ENCODE measurements at regions not wholly inside any gene's neighbourhood (a gene's known extent, or its start where the extent isn't known, plus 50 kb on each side); places are given as distances from the start of the nearest gene placed in this dataset.

DNA sequence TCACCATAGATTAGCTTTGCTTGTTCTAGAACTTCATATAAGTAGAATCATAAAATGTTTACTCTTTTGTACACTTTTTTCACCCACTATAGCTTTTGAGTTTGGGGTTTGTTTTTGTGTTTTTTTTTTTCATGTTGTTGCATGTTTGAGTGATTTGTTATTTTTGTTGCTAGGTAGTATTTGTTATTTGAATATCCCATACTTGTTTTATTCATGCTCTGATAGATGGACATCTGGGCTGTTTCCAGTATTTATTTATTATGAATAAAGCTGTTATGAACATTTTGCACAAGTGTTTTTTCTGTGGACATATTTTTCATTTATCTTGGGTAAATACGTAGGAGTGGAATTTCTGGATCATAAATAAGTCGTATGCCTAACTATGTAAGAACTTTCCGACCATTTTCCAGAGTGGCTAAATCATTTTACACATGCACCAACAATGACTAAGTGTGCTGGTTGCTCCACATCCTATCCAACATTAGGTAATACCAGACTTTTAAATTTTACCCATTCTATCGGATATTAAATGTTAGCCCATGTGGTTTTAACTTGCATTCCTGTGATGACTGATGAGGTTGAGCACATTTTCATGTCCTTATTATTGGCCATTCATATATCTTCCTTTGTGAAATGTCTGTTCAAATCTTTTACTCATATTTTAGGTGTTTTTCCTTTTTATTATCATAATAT is 69.1 kb upstream of the NR4A3 start:
- no peak for DNase-seq (ENCODE audit: low spot score)

DNA sequence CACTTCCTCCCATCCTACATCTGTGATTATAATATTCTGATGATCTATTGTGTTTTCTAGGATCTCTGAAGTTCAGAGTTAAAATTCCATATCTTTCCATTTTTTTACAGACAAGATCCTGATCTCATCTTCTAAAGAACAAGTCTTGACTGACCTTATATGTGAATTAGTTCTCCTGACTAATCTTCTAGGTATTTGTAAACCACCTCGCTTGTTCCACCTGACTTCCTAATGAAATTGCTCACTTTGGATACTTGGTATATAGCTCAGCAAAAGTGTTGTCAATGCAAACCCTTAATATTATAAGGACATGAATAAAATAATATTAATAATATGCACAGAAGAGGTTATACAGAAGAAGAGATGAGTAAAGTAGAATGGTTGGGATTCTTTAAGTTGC is 68.2 kb upstream of the NR4A3 start:
- DNase-seq (ENCODE audit: low spot score) = no peak

DNA sequence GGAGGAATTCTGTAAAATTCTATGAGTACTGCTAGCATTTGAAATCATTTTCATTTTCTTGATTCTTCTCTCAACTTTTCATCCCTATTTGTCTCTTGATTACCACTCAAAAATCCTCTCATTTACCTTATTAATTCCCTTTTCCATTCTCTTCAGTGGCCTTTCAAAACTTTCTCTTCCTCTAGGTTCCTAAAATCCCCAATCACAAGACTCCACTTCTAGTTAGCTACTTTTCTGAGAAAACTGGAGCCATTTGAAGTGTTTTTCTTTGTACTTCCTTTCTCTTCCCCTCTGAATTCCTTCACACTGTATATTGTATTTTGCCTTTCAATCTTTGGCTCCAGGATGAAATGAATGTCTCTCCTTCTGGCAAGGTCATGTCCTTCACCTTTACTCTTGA is 61.3 kb upstream of the NR4A3 start:
- no peak for DNase-seq (ENCODE audit: low spot score)

DNA sequence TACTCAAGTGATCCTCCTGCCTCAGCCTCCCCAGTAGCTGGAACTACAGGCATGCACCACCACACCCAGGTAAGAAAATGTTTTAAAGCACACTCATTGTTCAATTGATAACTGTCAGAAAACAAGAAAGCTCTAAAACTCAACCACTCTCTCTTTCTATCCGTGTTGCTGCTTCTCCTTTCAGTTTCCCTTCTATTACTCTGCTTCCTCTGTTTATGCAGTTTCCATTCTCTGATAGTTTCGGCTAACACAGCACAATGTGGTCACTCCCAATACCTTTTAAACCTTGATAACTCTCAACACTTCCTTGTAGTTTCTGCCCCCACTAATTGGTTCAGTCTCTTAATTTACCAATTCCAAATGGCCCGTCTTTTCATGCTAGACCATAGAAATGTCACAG is 59.2 kb upstream of the NR4A3 start:
- DNase-seq (ENCODE audit: low spot score) = no peak
